Hepatocyte (in vitro differentiated cells): ENCODE measurements at regions not wholly inside any gene's neighbourhood (a gene's known extent, or its start where the extent isn't known, plus 50 kb on each side); places are given as distances from the start of the nearest gene placed in this dataset.

ENCODE experiments used
- DNase-seq: peaks from one replicate; pipeline ENCODE4 v3.0.0-alpha.2; 2016; ENCODE audit warnings: low spot score
- H2AFZ ChIP-seq: fragments of 200-600 bp; sonication (generic); 2 replicates; pipeline ENCODE4 v1.6.0; 2016; ENCODE audit warnings: antibody characterized with exemption, mild to moderate bottlenecking
- H3K27ac ChIP-seq: fragments of 200-600 bp; sonication (generic); 2 replicates; pipeline ENCODE4 v1.5.1; 2016; ENCODE audit warnings: mild to moderate bottlenecking
- H3K27me3 ChIP-seq: fragments of 200-600 bp; sonication (generic); 2 replicates; pipeline ENCODE4 v1.6.1; 2016
- H3K36me3 ChIP-seq: fragments of 200-600 bp; sonication (generic); replicated peaks from 2 replicates; pipeline ENCODE4 v1.5.1; 2016; ENCODE audit warnings: low read depth; ENCODE audit not compliant: insufficient read depth
- H3K4me1 ChIP-seq: fragments of 200-600 bp; sonication (generic); 2 replicates; pipeline ENCODE4 v1.5.1; 2016; ENCODE audit warnings: mild to moderate bottlenecking, moderate library complexity; ENCODE audit not compliant: insufficient read depth
- H3K4me2 ChIP-seq: fragments of 200-600 bp; sonication (generic); 2 replicates; pipeline ENCODE4 v1.6.0; 2016
- H3K4me3 ChIP-seq: fragments of 200-600 bp; sonication (generic); 2 replicates; pipeline ENCODE4 v1.5.1; 2016; ENCODE audit warnings: mild to moderate bottlenecking
- H3K79me2 ChIP-seq: fragments of 200-600 bp; sonication (generic); 2 replicates; pipeline ENCODE4 v1.6.0; 2017; ENCODE audit warnings: mild to moderate bottlenecking
- H3K9me2 ChIP-seq: fragments of 200-600 bp; sonication (generic); replicated peaks from 2 replicates; pipeline ENCODE4 v1.6.0; 2017; ENCODE audit warnings: mild to moderate bottlenecking; ENCODE audit not compliant: insufficient read depth
- H3K9me3 ChIP-seq: fragments of 200-600 bp; sonication (generic); 2 replicates; pipeline ENCODE4 v1.5.1; 2016; ENCODE audit warnings: low read depth, mild to moderate bottlenecking
- H4K20me1 ChIP-seq: fragments of 200-600 bp; sonication (generic); 2 replicates; pipeline ENCODE4 v1.6.0; 2016; ENCODE audit warnings: mild to moderate bottlenecking; ENCODE audit not compliant: insufficient read depth, poor library complexity, severe bottlenecking
- EZH2 ChIP-seq: fragments of 200-600 bp; sonication (generic); IDR thresholded peaks from 2 replicates; pipeline ENCODE4 v1.6.1; 2016; ENCODE audit warnings: antibody characterized with exemption, mild to moderate bottlenecking, borderline replicate concordance
- EZH2phosphoT487 ChIP-seq: fragments of 200-600 bp; sonication (generic); IDR thresholded peaks from one replicate; pipeline ENCODE4 v1.6.1; 2018; ENCODE audit warnings: antibody characterized with exemption, mild to moderate bottlenecking, low read depth, moderate library complexity; ENCODE audit not compliant: unreplicated experiment, severe bottlenecking
- WGBS: methylation state at CpG from one replicate; pipeline ENCODE4 v1.1.6; 2016; ENCODE audit warnings: low lambda C conversion rate; ENCODE audit errors: missing lambda C conversion rate; 5-methylcytosine and 5-hydroxymethylcytosine counted together
- TF ChIP-seq, protein P1 (sequence below): fragments of 200-600 bp; sonication (generic); IDR thresholded peaks from 2 replicates; pipeline ENCODE4 v1.5.1; 2016; ENCODE audit warnings: antibody characterized with exemption, mild to moderate bottlenecking; ENCODE audit not compliant: poor library complexity

DNA sequence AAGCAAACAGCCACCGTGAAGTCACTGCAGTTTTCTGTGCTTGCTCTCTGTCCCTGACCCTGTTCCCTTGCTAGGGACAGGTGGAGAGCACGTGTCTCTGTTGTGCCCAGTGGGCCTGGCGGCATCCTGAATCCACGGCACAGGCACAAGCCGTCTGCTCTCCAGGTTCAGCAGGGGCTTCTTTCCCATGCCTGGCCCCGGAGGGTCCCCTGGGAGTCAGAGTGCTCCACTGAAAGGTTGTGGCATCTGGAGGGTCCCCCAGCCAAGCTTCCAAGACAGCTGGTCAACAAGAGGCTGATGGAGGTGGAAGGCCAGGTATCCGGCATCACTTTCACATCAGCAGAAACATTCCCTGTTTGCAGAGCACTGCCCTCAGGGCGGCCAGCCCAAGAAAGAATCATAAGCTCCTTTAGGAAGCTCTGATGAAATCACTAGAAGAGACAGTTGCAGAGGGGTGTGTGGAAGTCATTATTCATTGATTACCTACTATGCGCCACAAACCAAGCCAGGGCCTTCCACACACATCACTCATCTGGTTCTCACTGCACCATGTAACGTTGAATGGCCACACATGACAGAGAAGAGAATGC lies 346.4 kb upstream of the B3GAT1 start:
- H4K20me1 ChIP-seq: no peaks in the 10 kb centered on the region
- H3K4me2 ChIP-seq: no peak overlapping the region
- no peak overlapping the region for H3K27ac ChIP-seq
- no peak for TF ChIP-seq EZH2
- TF ChIP-seq EZH2phosphoT487: no peak
- TF ChIP-seq, protein P1, sequence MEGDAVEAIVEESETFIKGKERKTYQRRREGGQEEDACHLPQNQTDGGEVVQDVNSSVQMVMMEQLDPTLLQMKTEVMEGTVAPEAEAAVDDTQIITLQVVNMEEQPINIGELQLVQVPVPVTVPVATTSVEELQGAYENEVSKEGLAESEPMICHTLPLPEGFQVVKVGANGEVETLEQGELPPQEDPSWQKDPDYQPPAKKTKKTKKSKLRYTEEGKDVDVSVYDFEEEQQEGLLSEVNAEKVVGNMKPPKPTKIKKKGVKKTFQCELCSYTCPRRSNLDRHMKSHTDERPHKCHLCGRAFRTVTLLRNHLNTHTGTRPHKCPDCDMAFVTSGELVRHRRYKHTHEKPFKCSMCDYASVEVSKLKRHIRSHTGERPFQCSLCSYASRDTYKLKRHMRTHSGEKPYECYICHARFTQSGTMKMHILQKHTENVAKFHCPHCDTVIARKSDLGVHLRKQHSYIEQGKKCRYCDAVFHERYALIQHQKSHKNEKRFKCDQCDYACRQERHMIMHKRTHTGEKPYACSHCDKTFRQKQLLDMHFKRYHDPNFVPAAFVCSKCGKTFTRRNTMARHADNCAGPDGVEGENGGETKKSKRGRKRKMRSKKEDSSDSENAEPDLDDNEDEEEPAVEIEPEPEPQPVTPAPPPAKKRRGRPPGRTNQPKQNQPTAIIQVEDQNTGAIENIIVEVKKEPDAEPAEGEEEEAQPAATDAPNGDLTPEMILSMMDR: no peak
- H3K36me3 ChIP-seq: no peaks in the 10 kb centered on the region
- no peaks in the 10 kb centered on the region for H3K27me3 ChIP-seq
- no peaks in the 10 kb centered on the region for H3K9me2 ChIP-seq
- H3K4me3 ChIP-seq: no peak overlapping the region
- no peak overlapping the region for H2AFZ ChIP-seq
- DNase-seq: no peak
- no peaks in the 10 kb centered on the region for H3K79me2 ChIP-seq
- H3K9me3 ChIP-seq: no peaks in the 10 kb centered on the region
- 87% methylated on average over 10 of the region's 10 CpGs for WGBS
- H3K4me1 ChIP-seq: no peaks in the 10 kb centered on the region

DNA sequence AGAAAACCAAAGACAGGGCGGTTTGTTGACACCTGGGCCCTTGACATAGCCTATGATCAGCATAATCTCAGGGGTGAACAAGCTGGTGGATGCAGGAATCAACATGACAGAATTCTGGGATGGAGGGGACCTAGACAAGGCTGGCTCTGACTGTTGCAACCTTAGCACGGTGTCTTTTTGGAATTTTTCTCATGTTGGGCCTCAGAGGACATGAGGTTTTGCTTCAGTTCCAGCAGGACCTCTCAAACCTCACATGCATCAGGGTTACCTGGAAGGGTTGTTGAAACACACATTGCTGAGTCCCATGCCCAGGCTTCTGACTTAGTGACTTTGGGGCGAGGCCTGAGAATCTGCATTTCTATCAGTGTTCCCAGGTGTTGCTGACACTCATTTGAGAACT lies 345.6 kb upstream of the B3GAT1 start:
- no peaks in the 10 kb centered on the region for H3K36me3 ChIP-seq
- H3K9me3 ChIP-seq: no peaks in the 10 kb centered on the region
- no peak for DNase-seq
- no peak overlapping the region for H3K4me3 ChIP-seq
- H3K27me3 ChIP-seq: no peaks in the 10 kb centered on the region
- no peaks in the 10 kb centered on the region for H3K79me2 ChIP-seq
- no peaks in the 10 kb centered on the region for H3K9me2 ChIP-seq
- WGBS: 89% methylated on average over 3 of the region's 3 CpGs
- no peak overlapping the region for H2AFZ ChIP-seq
- no peak overlapping the region for H3K27ac ChIP-seq
- H3K4me1 ChIP-seq: peaks cover 1% of the 10 kb centered on the region
- TF ChIP-seq EZH2: no peak
- TF ChIP-seq, protein P1: no peak
- H4K20me1 ChIP-seq: no peaks in the 10 kb centered on the region
- H3K4me2 ChIP-seq: no peak overlapping the region

- H2AFZ ChIP-seq: no peak overlapping the region
- no peak overlapping the region for H3K4me3 ChIP-seq
- no peaks in the 10 kb centered on the region for H3K27me3 ChIP-seq
- H3K79me2 ChIP-seq: no peaks in the 10 kb centered on the region
- no peak overlapping the region for H3K4me2 ChIP-seq
- no peaks in the 10 kb centered on the region for H3K9me3 ChIP-seq
- WGBS: 85% methylated on average over 9 of the region's 9 CpGs
- no peaks in the 10 kb centered on the region for H3K9me2 ChIP-seq
- no peak for TF ChIP-seq EZH2phosphoT487
- TF ChIP-seq, protein P1: no peak
- no peak for TF ChIP-seq EZH2
- peaks cover 7% of the 10 kb centered on the region for H3K4me1 ChIP-seq
- H3K27ac ChIP-seq: no peak overlapping the region
- H3K36me3 ChIP-seq: no peaks in the 10 kb centered on the region
- no peak for DNase-seq
- no peaks in the 10 kb centered on the region for H4K20me1 ChIP-seq
Measured at GRCh38 chr11:134756811-134757540, 344.9 kb upstream of the B3GAT1 start.
